ENCODE measurements at regions not wholly inside any gene's neighbourhood (a gene's known extent, or its start where the extent isn't known, plus 50 kb on each side); places are given as distances from the start of the nearest gene placed in this dataset.

GRCh38 chr15:53875139-53875538 is 103.1 kb upstream of the UNC13C start:
- no peak overlapping the region for H3K27ac Mint-ChIP-seq (ENCODE audit: unreplicated experiment)
- Histone ChIP-seq H3K79me2 (ENCODE audit: insufficient read depth, low read length) (no peaks in the 10 kb centered on the region), H3K4me3 (ENCODE audit: insufficient read depth, low read depth, low read length) (no peak overlapping the region), H3K27ac (ENCODE audit: low read depth, low read length) (no peak overlapping the region), H2AFZ (ENCODE audit: low read depth, low read length) (no peak overlapping the region), H3K9ac (ENCODE audit: low read length) (no peak overlapping the region), H4K20me1 (ENCODE audit: insufficient read depth, low read length) (no peaks in the 10 kb centered on the region), H3K9me3 (ENCODE audit: insufficient read depth, low read depth, low read length) (no peaks in the 10 kb centered on the region), H3K4me1 (ENCODE audit: insufficient read depth, low read length) (no peaks in the 10 kb centered on the region), H3K36me3 (ENCODE audit: insufficient read depth, low read length) (no peaks in the 10 kb centered on the region), H3K4me2 (ENCODE audit: low read length) (no peak overlapping the region), H3K27me3 (ENCODE audit: insufficient read depth, low read length) (no peaks in the 10 kb centered on the region)
- no peaks in the 10 kb centered on the region for H3K9me3 Mint-ChIP-seq (ENCODE audit: unreplicated experiment)
- FAIRE-seq: no peak
- H3K4me3 Mint-ChIP-seq (ENCODE audit: unreplicated experiment): no peak overlapping the region
- DNase-seq (ENCODE audit: low read depth): no peak
- peaks cover 3% of the 10 kb centered on the region for H3K27me3 Mint-ChIP-seq (ENCODE audit: low read depth, unreplicated experiment)
- H3K4me1 Mint-ChIP-seq (ENCODE audit: low read depth, unreplicated experiment): no peaks in the 10 kb centered on the region
- H3K36me3 Mint-ChIP-seq (ENCODE audit: low read depth, unreplicated experiment): no peaks in the 10 kb centered on the region
- TF ChIP-seq, protein P1, sequence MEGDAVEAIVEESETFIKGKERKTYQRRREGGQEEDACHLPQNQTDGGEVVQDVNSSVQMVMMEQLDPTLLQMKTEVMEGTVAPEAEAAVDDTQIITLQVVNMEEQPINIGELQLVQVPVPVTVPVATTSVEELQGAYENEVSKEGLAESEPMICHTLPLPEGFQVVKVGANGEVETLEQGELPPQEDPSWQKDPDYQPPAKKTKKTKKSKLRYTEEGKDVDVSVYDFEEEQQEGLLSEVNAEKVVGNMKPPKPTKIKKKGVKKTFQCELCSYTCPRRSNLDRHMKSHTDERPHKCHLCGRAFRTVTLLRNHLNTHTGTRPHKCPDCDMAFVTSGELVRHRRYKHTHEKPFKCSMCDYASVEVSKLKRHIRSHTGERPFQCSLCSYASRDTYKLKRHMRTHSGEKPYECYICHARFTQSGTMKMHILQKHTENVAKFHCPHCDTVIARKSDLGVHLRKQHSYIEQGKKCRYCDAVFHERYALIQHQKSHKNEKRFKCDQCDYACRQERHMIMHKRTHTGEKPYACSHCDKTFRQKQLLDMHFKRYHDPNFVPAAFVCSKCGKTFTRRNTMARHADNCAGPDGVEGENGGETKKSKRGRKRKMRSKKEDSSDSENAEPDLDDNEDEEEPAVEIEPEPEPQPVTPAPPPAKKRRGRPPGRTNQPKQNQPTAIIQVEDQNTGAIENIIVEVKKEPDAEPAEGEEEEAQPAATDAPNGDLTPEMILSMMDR (IDR thresholded peaks at IDR 0.05; ENCODE audit: insufficient read depth, low read depth, low read length): no peak
- TF ChIP-seq EZH2 (IDR thresholded peaks at IDR 0.05; ENCODE audit: insufficient read depth, low read length): no peak

GRCh38 chr15:53872410-53872809 is 105.8 kb upstream of the UNC13C start:
- Histone ChIP-seq H3K79me2 (ENCODE audit: insufficient read depth, low read length) (no peaks in the 10 kb centered on the region), H3K36me3 (ENCODE audit: insufficient read depth, low read length) (no peaks in the 10 kb centered on the region), H3K4me2 (ENCODE audit: low read length) (no peak overlapping the region), H4K20me1 (ENCODE audit: insufficient read depth, low read length) (no peaks in the 10 kb centered on the region), H3K27me3 (ENCODE audit: insufficient read depth, low read length) (no peaks in the 10 kb centered on the region), H3K9ac (ENCODE audit: low read length) (no peak overlapping the region), H3K9me3 (ENCODE audit: insufficient read depth, low read depth, low read length) (no peaks in the 10 kb centered on the region), H3K4me3 (ENCODE audit: insufficient read depth, low read depth, low read length) (no peak overlapping the region), H2AFZ (ENCODE audit: low read depth, low read length) (no peak overlapping the region), H3K4me1 (ENCODE audit: insufficient read depth, low read length) (no peaks in the 10 kb centered on the region), H3K27ac (ENCODE audit: low read depth, low read length) (no peak overlapping the region)
- no peak for FAIRE-seq
- no peak for TF ChIP-seq EZH2 (IDR thresholded peaks at IDR 0.05; ENCODE audit: insufficient read depth, low read length)
- TF ChIP-seq, protein P1 (IDR thresholded peaks at IDR 0.05; ENCODE audit: insufficient read depth, low read depth, low read length): no peak
- Mint-ChIP-seq H3K4me1 (ENCODE audit: low read depth, unreplicated experiment) (no peaks in the 10 kb centered on the region), H3K9me3 (ENCODE audit: unreplicated experiment) (no peaks in the 10 kb centered on the region), H3K4me3 (ENCODE audit: unreplicated experiment) (no peak overlapping the region), H3K27ac (ENCODE audit: unreplicated experiment) (no peak overlapping the region), H3K27me3 (ENCODE audit: low read depth, unreplicated experiment) (peaks cover 3% of the 10 kb centered on the region), H3K36me3 (ENCODE audit: low read depth, unreplicated experiment) (no peaks in the 10 kb centered on the region)
- DNase-seq (ENCODE audit: low read depth): no peak

- Histone ChIP-seq H3K79me2 (ENCODE audit: insufficient read depth, low read length) (no peaks in the 10 kb centered on the region), H4K20me1 (ENCODE audit: insufficient read depth, low read length) (no peaks in the 10 kb centered on the region), H3K9ac (ENCODE audit: low read length) (no peak overlapping the region), H3K27me3 (ENCODE audit: insufficient read depth, low read length) (no peaks in the 10 kb centered on the region), H3K27ac (ENCODE audit: low read depth, low read length) (no peak overlapping the region), H3K4me1 (ENCODE audit: insufficient read depth, low read length) (no peaks in the 10 kb centered on the region), H2AFZ (ENCODE audit: low read depth, low read length) (no peak overlapping the region), H3K4me2 (ENCODE audit: low read length) (no peak overlapping the region), H3K9me3 (ENCODE audit: insufficient read depth, low read depth, low read length) (no peaks in the 10 kb centered on the region), H3K36me3 (ENCODE audit: insufficient read depth, low read length) (no peaks in the 10 kb centered on the region), H3K4me3 (ENCODE audit: insufficient read depth, low read depth, low read length) (no peak overlapping the region)
- Mint-ChIP-seq H3K36me3 (ENCODE audit: low read depth, unreplicated experiment) (no peaks in the 10 kb centered on the region), H3K27ac (ENCODE audit: unreplicated experiment) (no peak overlapping the region), H3K4me3 (ENCODE audit: unreplicated experiment) (no peak overlapping the region), H3K4me1 (ENCODE audit: low read depth, unreplicated experiment) (no peaks in the 10 kb centered on the region), H3K27me3 (ENCODE audit: low read depth, unreplicated experiment) (peaks cover 3% of the 10 kb centered on the region), H3K9me3 (ENCODE audit: unreplicated experiment) (no peaks in the 10 kb centered on the region)
- DNase-seq (ENCODE audit: low read depth) (no peak), FAIRE-seq (no peak)
- TF ChIP-seq, protein P1 (IDR thresholded peaks at IDR 0.05; ENCODE audit: insufficient read depth, low read depth, low read length): no peak
- no peak for TF ChIP-seq EZH2 (IDR thresholded peaks at IDR 0.05; ENCODE audit: insufficient read depth, low read length)
Measured at GRCh38 chr15:53869806-53870073, 108.5 kb upstream of the UNC13C start.

All from astrocyte (in vitro differentiated cells and primary cell).